Endothelial cell of umbilical vein (primary cell): ENCODE measurements at regions not wholly inside any gene's neighbourhood (a gene's known extent, or its start where the extent isn't known, plus 50 kb on each side); places are given as distances from the start of the nearest gene placed in this dataset.

Source experiments
- BruUV-seq: library from RNA; stranded (reverse); fragments of 400-500 nt; replicated peaks from 2 replicates; lab custom pipeline; 2021; lab: Mats Ljungman, UMichigan
- CTCF ChIA-PET: fragments of 300-600, 350-600 bp; sonication (Branson Sonifier 250); formaldehyde crosslinking; loops from one replicate; lab custom pipeline; 2021; ENCODE audit warnings: antibody characterized with exemption, inconsistent platforms; lab: Charles Lee
- POLR2A ChIA-PET: fragments of 300-600, 350-600 bp; sonication (Branson Sonifier 250); formaldehyde crosslinking; loops from one replicate; lab custom pipeline; 2021; ENCODE audit warnings: antibody characterized with exemption, inconsistent platforms; lab: Charles Lee
- DNase-seq: peaks from one replicate; pipeline ENCODE4 v3.0.0-alpha.2; 2011; ENCODE audit warnings: low read depth, low spot score
- FAIRE-seq: peaks from 2 replicates; lab custom pipeline; 2011; peaks lifted over from hg19 to GRCh38; lab: Jason Lieb, UNC
- H2AFZ ChIP-seq: 2 replicates; pipeline ENCODE4 v1.6.0; 2012; ENCODE audit warnings: low read depth, low read length, control low read depth, inconsistent platforms
- H3K27ac ChIP-seq: 2 replicates; pipeline ENCODE4 v1.5.1; 2011; ENCODE audit warnings: low read depth, mild to moderate bottlenecking, control low read depth, low read length, moderate library complexity; ENCODE audit not compliant: insufficient read depth
- H3K27me3 ChIP-seq, 2 experiments: 2 replicates each; pipeline versions ENCODE4 v1.6.0 to v1.6.1; 2011; ENCODE audit warnings: low read length in 2 of 2, mixed read lengths in 1 of 2; ENCODE audit not compliant: control insufficient read depth in 2 of 2, insufficient read depth in 2 of 2
- H3K36me3 ChIP-seq, 2 experiments: 2 replicates in 1 of 2; 3 replicates in 1 of 2; pipeline ENCODE4 v1.5.1; 2011; ENCODE audit warnings: low read length in 2 of 2, mild to moderate bottlenecking in 1 of 2, moderate library complexity in 1 of 2; ENCODE audit not compliant: control insufficient read depth in 2 of 2, insufficient read depth in 2 of 2; ENCODE audit errors: extremely low read depth in 1 of 2
- H3K4me1 ChIP-seq: 3 replicates; pipeline ENCODE4 v1.5.1; 2011; ENCODE audit warnings: mild to moderate bottlenecking, low read length; ENCODE audit not compliant: control insufficient read depth, insufficient read depth; ENCODE audit errors: extremely low read depth
- H3K4me2 ChIP-seq: 2 replicates; pipeline ENCODE4 v1.6.1; 2011; ENCODE audit warnings: low read length, control low read depth, mixed read lengths; ENCODE audit not compliant: insufficient read depth
- H3K4me3 ChIP-seq, 3 experiments: fragments of 200-600 bp in 1 of 3; sonication (generic), shearing (Covaris generic) in 1 of 3; replicated peaks in 1 of 3; 2 replicates each; pipeline ENCODE4 v1.5.1; 2011 to 2016; ENCODE audit warnings: control low read depth in 3 of 3, low read length in 3 of 3, mild to moderate bottlenecking in 2 of 3, inconsistent platforms in 1 of 3, low read depth in 1 of 3, moderate library complexity in 1 of 3; ENCODE audit not compliant: insufficient read depth in 1 of 3
- H3K79me2 ChIP-seq: 2 replicates; pipeline ENCODE4 v1.6.0; 2012; ENCODE audit warnings: low read length, inconsistent platforms; ENCODE audit not compliant: control insufficient read depth, insufficient read depth
- H3K9ac ChIP-seq: replicated peaks from 2 replicates; pipeline ENCODE3; 2011; ENCODE audit warnings: low read length, control low read depth; ENCODE audit not compliant: insufficient read depth; ENCODE audit errors: extremely low read depth
- H3K9me1 ChIP-seq: replicated peaks from 3 replicates; pipeline ENCODE4 v1.6.0; 2011; ENCODE audit warnings: mild to moderate bottlenecking, low read length; ENCODE audit not compliant: control insufficient read depth, insufficient read depth; ENCODE audit errors: extremely low read depth
- H3K9me3 ChIP-seq: replicated peaks from 2 replicates; pipeline ENCODE4 v1.5.1; 2012; ENCODE audit warnings: low read length, inconsistent platforms; ENCODE audit not compliant: control insufficient read depth, insufficient read depth
- H4K20me1 ChIP-seq: replicated peaks from 2 replicates; pipeline ENCODE3; 2011; ENCODE audit warnings: mild to moderate bottlenecking, low read length; ENCODE audit not compliant: control insufficient read depth, insufficient read depth; ENCODE audit errors: extremely low read depth
- EZH2 ChIP-seq: IDR thresholded peaks from 2 replicates; pipeline ENCODE4 v1.6.1; 2012; ENCODE audit warnings: borderline replicate concordance, low read depth, mild to moderate bottlenecking, moderate library complexity, low read length, inconsistent platforms; ENCODE audit not compliant: severe bottlenecking
- FOS ChIP-seq: IDR thresholded peaks from 2 replicates; pipeline ENCODE4 v1.6.1; 2011; ENCODE audit warnings: mild to moderate bottlenecking, low read length, moderate library complexity, borderline replicate concordance; ENCODE audit not compliant: insufficient read depth
- GATA2 ChIP-seq: IDR thresholded peaks from 2 replicates; pipeline ENCODE4 v1.7.0; 2011; ENCODE audit warnings: low read depth, mild to moderate bottlenecking, moderate library complexity, mixed read lengths, low read length; ENCODE audit not compliant: insufficient read length, insufficient read depth
- JUN ChIP-seq: IDR thresholded peaks from 2 replicates; pipeline ENCODE4 v1.6.1; 2011; ENCODE audit warnings: borderline replicate concordance, low read depth; ENCODE audit not compliant: insufficient read length, insufficient read depth
- MYC ChIP-seq: IDR thresholded peaks from one replicate; pipeline ENCODE4 v1.6.1; 2011; ENCODE audit warnings: mild to moderate bottlenecking, low read depth, low read length
- POLR2A ChIP-seq: IDR thresholded peaks from 2 replicates; pipeline ENCODE4 v1.6.1; 2012; ENCODE audit warnings: low read depth, mild to moderate bottlenecking, control low read depth, low read length
- POLR2AphosphoS5 ChIP-seq: IDR thresholded peaks from 2 replicates; pipeline ENCODE4 v1.6.1; 2012; ENCODE audit warnings: low read depth, mild to moderate bottlenecking, control low read depth, low read length, moderate library complexity; ENCODE audit not compliant: insufficient read depth
- dilution Hi-C: fragments of 300-500 bp; cut with MboI; formaldehyde crosslinking; loops from one replicate; pipeline ENCODE4 v1.15.0; 2019; ENCODE audit warnings: low sequenced_read_pairs; ENCODE audit not compliant: extremely low pct_ligation_motif_present
- intact Hi-C: fragments of 100-400 bp; cut with micrococcal nuclease; formaldehyde crosslinking; loops from one replicate; pipeline ENCODE4 v1.10.0; 2022
- TF ChIP-seq, protein P1 (sequence below), 2 donors: IDR thresholded peaks; 1 replicate in 1 of 2; 2 replicates in 1 of 2; pipeline ENCODE4 v1.5.1; 2011; ENCODE audit warnings: low read length in 2 of 2, mild to moderate bottlenecking in 2 of 2, moderate library complexity in 2 of 2, control low read depth in 1 of 2, inconsistent platforms in 1 of 2, low read depth in 1 of 2; ENCODE audit not compliant: insufficient read depth in 1 of 2; ENCODE audit errors: extremely low read depth in 1 of 2
- TF ChIP-seq, protein P2 (sequence below): IDR thresholded peaks from 2 replicates; pipeline ENCODE4 v1.6.1; 2011; ENCODE audit not compliant: insufficient read depth, insufficient read length

DNA sequence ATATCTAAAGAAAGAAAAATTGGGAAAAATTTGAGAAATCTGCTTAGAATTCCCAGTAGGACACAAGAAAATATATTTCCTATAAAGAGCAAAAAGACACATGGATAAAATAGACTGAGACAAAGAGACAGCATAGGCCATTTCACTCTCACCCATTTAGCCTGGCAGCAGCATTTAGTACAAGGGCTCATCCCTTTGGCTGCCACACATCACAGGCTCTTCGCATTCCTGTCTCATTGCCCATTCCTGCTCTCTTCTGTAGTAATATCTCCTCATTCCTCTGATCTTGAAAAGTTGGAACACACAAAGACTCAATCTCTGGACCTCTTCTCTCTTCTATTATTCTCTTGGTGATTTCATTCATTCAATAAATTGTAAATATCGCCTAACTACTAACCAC, 162.6 kb downstream of the SOX11 start:
- no peak overlapping the region for H3K27ac ChIP-seq

More for the DNA sequence above, 162.6 kb downstream of the SOX11 start:
- Histone ChIP-seq H3K9me1 (no peaks in the 10 kb centered on the region), H3K36me3 (no peaks in the 10 kb centered on the region), H2AFZ (no peak overlapping the region), H3K27me3 (no peaks in the 10 kb centered on the region), H3K9me3 (peaks cover 2% of the 10 kb centered on the region), H3K4me1 (no peaks in the 10 kb centered on the region), H3K9ac (no peak overlapping the region), H3K79me2 (no peaks in the 10 kb centered on the region), H3K4me2 (no peak overlapping the region), H4K20me1 (no peaks in the 10 kb centered on the region), H3K4me3 (no peak overlapping the region)
- TF ChIP-seq, protein P1, sequence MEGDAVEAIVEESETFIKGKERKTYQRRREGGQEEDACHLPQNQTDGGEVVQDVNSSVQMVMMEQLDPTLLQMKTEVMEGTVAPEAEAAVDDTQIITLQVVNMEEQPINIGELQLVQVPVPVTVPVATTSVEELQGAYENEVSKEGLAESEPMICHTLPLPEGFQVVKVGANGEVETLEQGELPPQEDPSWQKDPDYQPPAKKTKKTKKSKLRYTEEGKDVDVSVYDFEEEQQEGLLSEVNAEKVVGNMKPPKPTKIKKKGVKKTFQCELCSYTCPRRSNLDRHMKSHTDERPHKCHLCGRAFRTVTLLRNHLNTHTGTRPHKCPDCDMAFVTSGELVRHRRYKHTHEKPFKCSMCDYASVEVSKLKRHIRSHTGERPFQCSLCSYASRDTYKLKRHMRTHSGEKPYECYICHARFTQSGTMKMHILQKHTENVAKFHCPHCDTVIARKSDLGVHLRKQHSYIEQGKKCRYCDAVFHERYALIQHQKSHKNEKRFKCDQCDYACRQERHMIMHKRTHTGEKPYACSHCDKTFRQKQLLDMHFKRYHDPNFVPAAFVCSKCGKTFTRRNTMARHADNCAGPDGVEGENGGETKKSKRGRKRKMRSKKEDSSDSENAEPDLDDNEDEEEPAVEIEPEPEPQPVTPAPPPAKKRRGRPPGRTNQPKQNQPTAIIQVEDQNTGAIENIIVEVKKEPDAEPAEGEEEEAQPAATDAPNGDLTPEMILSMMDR (IDR thresholded peaks at IDR 0.05; ENCODE audit: extremely low read depth in 1 of 2, insufficient read depth in 1 of 2, low read depth in 1 of 2, low read length in 2 of 2): no peak
- TF ChIP-seq FOS (no peak), MYC (no peak), EZH2 (no peak), POLR2A (no peak), GATA2 (no peak), JUN (no peak), POLR2AphosphoS5 (no peak)
- TF ChIP-seq, protein P2, sequence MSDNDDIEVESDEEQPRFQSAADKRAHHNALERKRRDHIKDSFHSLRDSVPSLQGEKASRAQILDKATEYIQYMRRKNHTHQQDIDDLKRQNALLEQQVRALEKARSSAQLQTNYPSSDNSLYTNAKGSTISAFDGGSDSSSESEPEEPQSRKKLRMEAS: no peak
- intact Hi-C loops: no loop called here
- CTCF ChIA-PET: no interaction called here
- DNase-seq (no peak), FAIRE-seq (no peak)
- no TSS peak for BruUV-seq
- dilution Hi-C loops: no loop called here
- POLR2A ChIA-PET: no interaction called here
